ENCODE measurements at regions not wholly inside any gene's neighbourhood (a gene's known extent, or its start where the extent isn't known, plus 50 kb on each side); places are given as distances from the start of the nearest gene placed in this dataset.

DNA sequence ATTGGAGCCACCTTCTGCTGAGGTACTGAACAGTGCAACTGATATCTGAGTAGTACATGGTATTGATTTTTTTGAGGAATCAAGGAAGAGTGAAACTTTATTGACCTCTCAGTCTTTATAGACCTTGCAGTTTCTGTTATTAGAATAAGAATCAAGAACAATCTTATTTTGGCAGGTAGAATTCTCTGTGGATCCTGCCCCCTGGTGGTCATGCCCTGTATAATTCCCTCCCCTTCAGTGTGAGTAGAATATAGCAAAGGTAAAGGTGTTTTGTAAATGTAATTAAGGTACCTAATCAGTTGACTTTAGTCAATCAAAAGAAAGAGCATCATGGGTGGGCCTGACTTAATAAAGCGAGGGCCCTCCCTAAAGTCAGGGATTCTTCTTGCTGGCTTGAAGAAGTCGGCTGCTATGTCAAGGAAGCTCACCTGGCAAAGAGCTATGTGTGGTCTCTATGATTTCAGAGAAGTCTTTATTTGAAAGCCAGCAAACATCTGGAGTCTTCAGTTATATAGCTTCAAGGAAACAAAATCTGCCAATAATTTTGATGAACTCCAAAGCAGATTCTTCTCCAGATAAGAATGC, 142.8 kb downstream of the LSM5 start:
- DNase-seq = peak; percentile 5

DNA sequence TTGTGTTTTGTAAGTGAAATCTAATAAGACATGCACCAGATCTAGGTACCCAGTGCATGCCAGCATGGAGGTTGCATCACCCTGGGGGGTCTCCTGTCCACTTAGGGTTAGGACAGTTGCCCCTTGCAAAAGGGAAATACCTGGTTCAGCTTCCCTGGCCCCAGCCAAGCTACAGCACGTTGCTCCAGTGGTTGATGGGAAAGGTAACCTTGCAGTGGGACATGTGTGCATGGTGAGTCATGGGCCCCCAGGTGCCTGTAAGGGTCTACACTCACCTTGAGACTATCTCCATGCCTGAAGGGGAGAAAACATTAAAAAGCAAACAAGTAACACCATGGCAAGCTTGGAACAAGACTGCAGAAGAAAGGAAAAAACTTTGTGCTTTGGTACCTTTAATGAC, 143.9 kb downstream of the LSM5 start:
- no peak for DNase-seq

- no peak for DNase-seq
These were observed 153.5 kb downstream of the LSM5 start for GRCh38 chr7:32336726-32337125.

DNA sequence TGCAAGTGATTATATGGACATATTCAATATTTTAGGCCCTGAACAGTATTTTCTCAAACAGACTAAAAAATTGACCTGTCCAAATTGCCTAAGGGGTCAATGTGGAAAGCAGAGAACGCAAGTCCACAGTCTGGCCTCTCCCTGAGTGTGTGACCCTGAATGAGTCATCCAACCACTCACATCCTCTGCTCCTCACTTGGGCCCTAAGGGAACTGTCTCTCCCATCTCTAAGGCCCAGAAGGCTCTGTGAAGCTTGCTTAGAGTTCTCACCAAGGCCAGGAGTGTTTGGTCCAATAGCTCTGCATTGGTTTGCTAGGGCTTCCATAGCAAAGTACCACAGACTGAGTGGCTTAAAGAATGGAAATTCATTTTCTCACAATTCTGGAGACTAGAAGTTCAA, 155.1 kb downstream of the LSM5 start:
- no peak for DNase-seq

DNA sequence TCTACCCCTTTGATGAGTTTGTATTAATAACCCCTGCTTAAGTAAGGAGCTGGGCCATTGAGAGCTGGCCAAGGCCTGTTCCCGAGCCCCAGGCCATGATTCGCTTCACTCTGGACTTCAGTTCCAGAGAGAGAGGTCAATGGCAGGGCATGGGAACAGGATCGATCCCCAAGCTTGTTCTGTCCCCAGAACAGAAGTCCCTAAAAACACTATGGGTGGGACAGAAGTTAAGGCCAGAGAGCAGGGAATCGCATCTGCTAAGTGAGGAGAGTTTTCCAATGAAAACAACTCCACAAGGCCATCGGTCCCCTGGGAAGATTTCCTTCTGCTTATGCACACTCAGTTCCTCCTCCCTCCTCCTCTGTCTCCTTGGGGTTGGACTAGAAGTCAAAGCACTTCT, 159.6 kb downstream of the LSM5 start:
- no peak for DNase-seq

DNA sequence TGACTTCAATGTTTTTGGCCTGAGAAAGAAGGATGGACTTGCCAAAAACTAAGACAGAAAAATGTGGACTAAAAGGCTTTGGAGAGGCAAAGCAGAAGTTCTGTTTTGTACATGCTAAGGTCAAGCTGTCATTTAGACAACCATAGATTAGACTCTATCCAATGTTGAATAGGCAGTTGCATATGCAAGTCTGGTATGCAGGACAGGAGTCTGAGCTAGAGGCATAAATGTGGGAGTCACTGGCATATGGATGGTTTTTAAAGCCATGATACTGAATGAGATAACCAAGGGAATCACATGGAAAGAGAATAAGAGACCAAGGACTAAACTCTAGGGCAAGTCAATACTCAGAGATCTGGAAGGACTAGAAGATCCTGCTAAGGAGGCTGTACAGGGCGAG, 164.1 kb downstream of the LSM5 start:
- no peak for DNase-seq

DNA sequence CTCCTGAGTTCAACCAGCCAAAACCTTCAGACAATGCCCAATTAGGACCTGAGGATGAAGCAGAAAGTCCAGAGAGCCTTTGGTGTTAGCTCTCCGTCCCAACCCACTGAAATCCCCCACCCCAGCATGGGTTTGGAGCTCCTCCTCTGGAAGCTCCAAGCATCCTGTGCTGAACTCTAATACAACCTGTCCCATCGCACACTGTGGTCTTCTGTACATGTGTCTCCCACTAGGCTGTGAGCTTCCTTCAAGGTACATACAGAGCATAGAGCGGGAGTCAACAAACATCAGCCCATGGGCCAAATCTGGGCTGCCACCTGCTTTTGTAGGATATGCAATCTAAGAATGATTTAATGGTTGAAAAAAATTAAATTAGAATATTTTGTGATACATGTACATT, 166.5 kb downstream of the LSM5 start:
- no peak for DNase-seq

DNA sequence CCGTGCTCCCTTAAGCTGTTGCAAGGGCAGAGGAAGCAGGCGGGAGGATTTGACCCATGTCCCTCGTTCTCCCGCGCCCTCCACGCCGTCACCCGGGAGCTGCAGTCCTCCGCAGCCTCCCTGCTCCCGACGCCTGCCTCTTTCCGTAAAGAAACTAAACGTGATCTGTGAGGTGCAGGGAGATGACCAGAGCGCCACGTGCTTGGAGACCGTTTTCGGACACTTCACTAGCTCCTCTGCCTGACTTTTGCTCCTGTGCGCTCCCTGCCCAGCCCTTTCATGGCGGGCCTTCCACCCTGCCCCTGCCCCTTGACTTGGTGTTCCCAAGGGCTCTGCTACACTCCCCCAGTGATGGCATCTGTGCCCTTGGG, 171.2 kb downstream of the LSM5 start:
- DNase-seq = no peak

DNA sequence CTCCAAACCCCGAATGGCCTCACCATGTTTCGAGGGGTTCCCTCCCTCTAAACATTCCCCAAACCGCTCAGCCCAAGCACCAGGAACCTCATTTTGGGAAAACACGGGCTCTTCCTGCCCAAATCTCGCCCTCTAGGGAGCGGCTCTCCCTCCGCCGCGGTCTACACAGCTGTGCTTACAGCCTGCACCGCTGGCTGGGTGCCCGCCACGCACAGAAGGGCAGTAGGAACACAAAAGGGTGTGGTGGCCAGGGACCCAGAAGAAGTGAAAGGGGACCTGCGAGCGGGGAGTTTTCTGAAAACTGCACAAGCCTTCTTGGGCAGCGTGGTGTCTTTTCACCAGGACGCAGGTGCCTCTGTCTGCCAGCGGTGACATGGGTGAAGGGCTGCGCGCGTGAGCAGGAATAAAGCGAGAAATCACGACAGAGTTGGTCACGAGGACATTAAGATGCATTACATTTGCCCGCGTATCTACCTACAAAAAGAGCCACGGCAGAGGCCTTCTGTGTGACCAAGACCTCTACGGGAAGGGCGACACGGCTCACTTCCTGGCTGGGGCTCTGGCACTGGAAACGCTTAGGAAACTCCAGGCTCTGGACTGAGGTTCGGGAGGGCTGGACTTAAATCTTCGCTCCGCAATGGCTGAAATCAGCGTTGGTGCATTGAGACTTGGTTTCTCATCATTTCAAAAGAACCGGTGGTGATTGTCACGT, 171.7 kb downstream of the LSM5 start:
- no peak for DNase-seq

DNA sequence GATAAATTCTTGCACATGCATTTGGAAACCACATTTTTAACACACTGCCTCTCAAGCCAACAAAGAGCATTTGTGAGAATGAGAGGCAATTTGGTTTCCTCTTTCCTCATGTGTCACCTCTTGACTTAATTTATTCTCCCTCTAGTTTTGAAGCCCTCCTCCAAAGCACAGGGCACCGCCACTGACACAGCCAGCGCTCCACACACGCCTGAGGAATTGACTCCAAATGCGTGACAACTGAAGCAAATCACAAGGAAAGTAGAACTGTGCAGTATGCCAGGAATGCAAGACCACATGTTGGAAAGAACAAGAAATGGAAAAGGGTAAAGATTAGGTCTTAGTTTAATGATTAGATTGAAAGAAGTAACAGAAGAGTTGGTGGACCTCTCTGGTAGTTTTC, 173.3 kb downstream of the LSM5 start:
- no peak for DNase-seq

GRCh38 chr7:32314761-32315160, 175.4 kb downstream of the LSM5 start:
- DNase-seq = no peak

DNA sequence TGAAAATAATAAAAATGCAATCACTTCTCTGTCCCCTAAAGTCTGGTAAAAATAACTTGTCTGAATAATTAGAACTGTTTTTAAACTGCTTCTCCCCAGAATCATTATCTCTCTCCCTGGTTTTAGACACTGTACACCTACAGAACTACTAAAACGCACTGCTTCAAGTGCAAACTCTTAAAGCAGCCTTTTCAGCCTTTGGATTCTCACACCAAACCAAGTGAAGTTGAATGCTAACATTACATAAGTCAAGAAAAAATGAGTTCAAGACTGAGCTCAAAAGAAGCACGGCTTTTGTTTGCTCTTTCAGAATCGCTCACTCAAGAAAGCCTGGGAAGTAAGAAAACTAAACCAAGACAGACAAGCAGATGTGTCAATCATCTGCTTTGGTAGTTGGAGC, 188.8 kb downstream of the LSM5 start:
- no peak for DNase-seq

DNA sequence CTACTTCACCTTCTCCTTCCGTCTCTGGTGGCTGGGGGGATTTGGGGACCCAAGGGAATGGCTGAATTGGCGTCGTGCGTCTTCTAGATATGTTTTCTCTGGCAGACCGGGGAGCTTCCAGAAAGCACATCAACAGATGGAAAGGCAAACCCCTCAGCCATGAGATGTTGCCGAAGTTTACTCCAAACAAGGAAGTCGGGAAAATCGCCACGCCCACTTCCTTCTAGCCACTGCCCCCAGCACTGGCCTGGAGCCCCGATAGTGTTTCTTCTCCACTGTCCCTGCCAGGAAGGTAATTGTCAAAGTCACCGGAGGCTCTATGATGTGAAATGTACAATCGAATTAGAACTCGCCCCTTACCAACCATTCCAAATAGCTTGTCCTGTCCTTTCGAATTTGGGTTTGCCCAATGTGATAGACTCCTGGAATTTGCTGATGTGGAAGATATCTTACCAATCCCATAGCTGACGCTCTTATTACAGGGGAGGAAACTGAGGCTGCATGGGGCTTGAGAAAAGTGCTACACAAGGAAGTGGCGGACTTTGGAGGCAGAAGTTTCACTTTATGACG, 191.0 kb downstream of the LSM5 start:
- DNase-seq = no peak

DNA sequence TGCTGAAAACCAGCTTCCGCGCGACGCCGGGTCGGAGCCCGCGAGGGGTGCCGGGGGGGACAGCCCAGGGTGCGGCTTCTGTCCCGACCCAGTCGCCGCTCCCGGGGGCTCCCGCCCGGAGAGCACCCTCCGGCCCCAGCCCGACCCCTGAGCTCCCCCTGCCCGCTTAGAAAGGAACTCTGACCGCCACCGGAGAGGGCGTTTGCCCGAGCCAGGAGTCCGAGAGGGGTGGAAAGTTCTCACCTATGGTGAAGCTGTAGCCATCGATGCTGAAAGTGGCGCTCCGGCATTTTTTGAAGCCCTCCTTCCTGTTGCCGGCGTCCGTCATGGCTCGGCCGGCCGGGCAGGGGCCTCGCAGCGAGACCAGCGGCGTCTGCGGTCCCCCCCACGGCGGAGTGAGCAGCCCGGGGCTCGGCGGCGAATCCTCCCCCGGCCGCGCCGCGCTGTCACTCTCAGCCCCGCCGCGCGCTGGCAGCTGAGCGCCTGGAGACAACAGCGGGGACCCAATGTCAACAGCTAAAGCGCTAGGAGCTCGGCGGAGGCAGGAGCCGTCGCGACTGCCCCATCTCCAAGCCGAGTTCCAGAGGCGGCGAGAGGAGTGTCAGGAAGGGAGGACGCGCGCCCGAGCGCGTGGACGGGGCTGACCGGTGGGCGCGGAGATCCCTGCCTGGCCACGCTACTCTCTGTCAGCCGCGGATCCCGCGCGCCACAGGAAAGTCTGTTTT, 191.6 kb downstream of the LSM5 start:
- DNase-seq = no peak

DNA sequence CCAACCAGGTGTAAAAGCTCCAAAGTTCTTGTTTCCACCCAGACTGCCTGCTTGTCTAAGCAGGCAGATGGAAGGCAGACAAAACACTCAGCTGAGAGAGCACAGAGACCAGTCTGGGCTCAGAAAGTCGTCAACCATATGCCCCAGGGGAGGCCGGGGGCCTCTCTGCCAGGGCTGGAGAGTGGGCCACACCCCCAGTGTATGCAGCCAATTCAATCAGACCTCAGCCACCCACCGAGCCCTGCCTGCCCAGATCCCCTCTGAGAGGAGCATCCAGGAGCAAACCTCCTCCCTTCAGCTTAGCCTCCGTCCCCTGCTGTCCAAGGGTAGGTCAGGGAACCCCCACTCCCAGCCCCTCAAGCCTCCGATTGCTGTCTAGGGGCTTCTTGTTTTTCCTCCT, 196.3 kb downstream of the LSM5 start:
- DNase-seq = no peak

DNA sequence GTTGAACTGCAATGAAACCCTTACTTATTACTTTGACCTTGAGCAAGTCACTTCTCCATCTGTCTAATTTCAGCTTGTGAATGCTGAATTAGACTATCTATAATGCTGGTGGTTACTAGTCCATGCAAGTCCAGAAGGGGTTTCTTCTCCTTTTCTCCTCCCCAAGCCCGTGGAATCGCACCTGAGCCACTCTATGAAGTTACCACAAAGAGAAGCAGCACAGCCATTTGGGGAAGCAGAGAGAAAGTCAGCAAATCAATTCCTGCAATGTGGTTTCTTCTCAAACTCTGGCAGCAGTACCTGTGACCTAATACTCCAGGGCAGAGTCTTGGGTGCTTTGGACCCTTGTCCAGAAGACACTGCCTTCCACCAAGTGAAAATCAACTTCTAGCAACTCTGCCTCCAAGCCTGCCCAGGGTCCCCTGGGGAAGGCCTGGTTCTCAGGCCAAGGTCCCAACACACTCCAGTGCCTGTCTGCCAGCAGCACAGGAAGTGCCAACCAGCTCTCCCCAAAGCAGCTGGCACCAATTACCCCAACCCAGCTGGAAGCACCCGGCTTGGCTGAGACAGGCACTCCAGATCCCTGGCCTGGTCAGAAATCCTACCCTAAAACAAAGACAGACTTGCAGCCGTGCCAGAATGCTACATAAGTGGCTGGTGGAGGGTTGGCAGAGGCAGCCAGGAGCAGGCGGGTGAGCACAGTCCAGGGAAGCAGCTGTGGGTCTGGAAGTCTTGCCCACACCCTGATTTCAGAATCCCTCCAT, 200.3 kb downstream of the LSM5 start:
- peak; percentile 43 for DNase-seq

DNA sequence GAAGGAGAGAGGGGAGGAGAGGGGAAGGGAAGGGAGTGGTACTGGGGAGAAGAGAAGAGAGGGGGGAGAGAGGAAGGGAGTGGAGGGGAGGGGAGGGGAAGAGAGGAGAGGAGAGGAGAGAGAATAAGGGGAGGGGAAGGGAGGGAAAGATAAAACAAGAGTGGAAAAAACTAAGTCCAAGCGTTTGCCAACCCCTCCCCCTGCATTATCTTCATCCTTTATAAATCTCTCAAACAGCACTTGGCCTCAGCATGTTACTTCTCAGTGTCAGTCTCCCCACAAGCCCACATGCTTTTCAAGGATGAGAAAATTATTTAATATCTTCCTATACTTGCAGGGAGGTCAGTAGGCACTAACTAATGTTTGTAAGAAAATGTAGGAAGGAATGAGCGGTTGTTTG, 204.5 kb downstream of the LSM5 start:
- no peak for DNase-seq

- DNase-seq = no peak
These were observed 206.6 kb downstream of the LSM5 start for GRCh38 chr7:32283546-32283945.

GRCh38 chr7:32279500-32279899, 209.3 kb upstream of the PDE1C start:
- no peak for DNase-seq

DNA sequence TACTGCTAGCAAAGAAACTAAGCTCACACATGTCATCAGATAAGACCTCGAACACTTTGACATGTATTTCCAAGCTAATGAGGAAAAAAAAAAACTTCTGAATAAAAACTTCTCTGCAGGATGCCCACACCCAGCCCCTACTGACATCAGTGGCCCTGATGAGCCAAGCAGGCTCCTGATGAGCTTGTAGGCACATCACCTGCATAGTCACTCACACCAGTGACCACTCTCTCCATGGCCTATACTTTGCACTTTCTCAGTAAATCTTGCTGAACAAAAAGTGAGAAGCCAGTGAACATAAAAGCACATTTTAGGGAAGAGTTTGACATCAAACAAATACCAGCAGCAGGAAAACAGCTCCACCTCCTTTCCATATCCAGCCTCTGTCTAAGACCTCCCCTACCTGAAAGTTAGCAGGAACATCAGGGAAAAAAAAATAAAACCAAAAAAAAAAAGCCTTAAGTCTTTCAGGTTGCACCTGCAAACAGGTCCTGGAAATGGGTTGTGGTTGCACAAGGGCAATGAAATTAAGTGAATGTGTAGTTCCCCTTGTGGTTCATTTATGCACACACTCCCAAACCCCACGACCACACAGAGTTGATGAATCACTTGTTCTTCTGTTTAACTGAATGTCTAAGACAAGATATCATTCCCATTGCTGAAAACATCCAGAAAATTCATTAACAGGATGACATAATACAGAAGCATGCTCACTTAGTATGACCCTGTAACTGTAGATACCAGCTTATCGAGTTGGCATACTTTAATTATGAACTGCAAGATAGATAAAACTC, 205.2 kb upstream of the PDE1C start:
- DNase-seq = no peak

DNA sequence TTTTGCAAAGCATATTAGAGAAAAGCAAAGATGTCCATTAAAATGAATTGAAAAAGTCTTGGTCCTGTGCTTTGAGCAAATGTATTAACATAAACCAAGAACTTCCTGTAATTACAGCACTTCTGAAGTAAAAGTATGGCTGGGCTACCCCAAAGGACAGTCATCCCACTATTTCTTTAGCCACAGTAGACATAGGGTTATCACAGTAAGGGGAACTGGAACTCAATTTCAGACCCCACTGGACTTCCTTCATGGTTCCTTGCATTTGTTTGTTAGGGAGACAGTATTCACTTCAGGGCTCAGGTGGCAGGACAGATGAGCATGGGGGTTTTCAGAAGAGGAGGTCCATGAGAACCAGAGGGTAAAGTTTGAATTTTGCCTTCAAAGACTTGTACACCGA, 203.1 kb upstream of the PDE1C start:
- DNase-seq = no peak

All from muscle of arm (tissue), 1 donor.